OCI-LY1 (cell line): ENCODE measurements at regions not wholly inside any gene's neighbourhood (a gene's known extent, or its start where the extent isn't known, plus 50 kb on each side); places are given as distances from the start of the nearest gene placed in this dataset.

Source experiments
- H2AFZ ChIP-seq: fragments of 200-600 bp; sonication (generic), shearing (Covaris generic); 2 replicates; pipeline ENCODE4 v1.6.0; 2014; ENCODE audit warnings: antibody characterized with exemption, mild to moderate bottlenecking, low read length
- H3F3A ChIP-seq: fragments of 200-600 bp; sonication (generic), shearing (Covaris generic); 2 replicates; pipeline ENCODE4 v1.6.0; 2014; ENCODE audit warnings: mild to moderate bottlenecking, antibody characterized with exemption, low read length, moderate library complexity; ENCODE audit not compliant: insufficient read depth
- H3K27ac ChIP-seq: fragments of 200-600 bp; sonication (generic); 2 replicates; pipeline ENCODE4 v1.5.1; 2014; ENCODE audit warnings: low read length, mixed run types, mild to moderate bottlenecking, low read depth; ENCODE audit not compliant: poor library complexity, severe bottlenecking
- H3K27me3 ChIP-seq: fragments of 200-600 bp; sonication (generic); 2 replicates; pipeline ENCODE4 v1.6.0; 2014; ENCODE audit warnings: antibody characterized with exemption, mild to moderate bottlenecking, low read length, moderate library complexity; ENCODE audit not compliant: insufficient read depth
- H3K36me3 ChIP-seq: fragments of 200-600 bp; sonication (generic); 2 replicates; pipeline ENCODE4 v1.6.1; 2014; ENCODE audit warnings: mild to moderate bottlenecking, antibody characterized with exemption, low read length, moderate library complexity, mixed read lengths; ENCODE audit not compliant: insufficient read depth
- H3K4me1 ChIP-seq: fragments of 200-600 bp; sonication (generic); 2 replicates; pipeline ENCODE4 v1.5.1; 2014; ENCODE audit warnings: mild to moderate bottlenecking, low read length, moderate library complexity; ENCODE audit not compliant: insufficient read depth, severe bottlenecking
- H3K4me2 ChIP-seq: fragments of 200-600 bp; sonication (generic), shearing (Covaris generic); 2 replicates; pipeline ENCODE4 v1.6.1; 2014; ENCODE audit warnings: low read length
- H3K4me3 ChIP-seq: fragments of 200-600 bp; sonication (generic); 2 replicates; pipeline ENCODE4 v1.5.1; 2014; ENCODE audit warnings: low read length, low read depth, mild to moderate bottlenecking, mixed read lengths; ENCODE audit not compliant: poor library complexity, severe bottlenecking
- H3K79me2 ChIP-seq: fragments of 200-600 bp; shearing (Covaris generic); 2 replicates; pipeline ENCODE4 v1.6.1; 2016; ENCODE audit warnings: mixed run types, low read length, mixed read lengths; ENCODE audit not compliant: insufficient read depth
- H3K9ac ChIP-seq: fragments of 200-600 bp; sonication (generic), shearing (Covaris generic); 2 replicates; pipeline ENCODE4 v1.6.1; 2014; ENCODE audit warnings: mild to moderate bottlenecking, low read length, mixed read lengths
- H3K9me2 ChIP-seq: fragments of 200-600 bp; sonication (generic), shearing (Covaris generic); 2 replicates; pipeline ENCODE4 v1.6.1; 2014; ENCODE audit warnings: low read depth, mild to moderate bottlenecking, low read length, mixed read lengths
- H3K9me3 ChIP-seq: fragments of 200-600 bp; shearing (Covaris generic); 2 replicates; pipeline ENCODE4 v1.6.1; 2014; ENCODE audit warnings: low read length, mixed read lengths
- H4K20me1 ChIP-seq: fragments of 200-600 bp; sonication (generic), shearing (Covaris generic); 2 replicates; pipeline ENCODE4 v1.6.0; 2016; ENCODE audit warnings: mild to moderate bottlenecking, low read length; ENCODE audit not compliant: insufficient read depth
- CTCF ChIP-seq: fragments of 200-600 bp; sonication (generic), shearing (Covaris generic); IDR thresholded peaks from 2 replicates; pipeline ENCODE4 v1.5.1; 2017; ENCODE audit warnings: mild to moderate bottlenecking, antibody characterized with exemption, low read length, moderate library complexity, mixed read lengths
- EZH2 ChIP-seq: fragments of 200-600 bp; sonication (generic), shearing (Covaris generic); IDR thresholded peaks from 2 replicates; pipeline ENCODE4 v1.8.0; 2017; ENCODE audit warnings: borderline replicate concordance, mixed run types, mild to moderate bottlenecking, antibody characterized with exemption, low read length, moderate library complexity, mixed read lengths

- TF ChIP-seq CTCF (no peak), EZH2 (no peak)
- no peak overlapping the region for H3K4me2 ChIP-seq
- no peaks in the 10 kb centered on the region for H3F3A ChIP-seq
- H3K27me3 ChIP-seq, result no peaks in the 10 kb centered on the region
- no peaks in the 10 kb centered on the region for H3K9me3 ChIP-seq
- H4K20me1 ChIP-seq, result no peaks in the 10 kb centered on the region
- no peak overlapping the region for H3K27ac ChIP-seq
- no peaks in the 10 kb centered on the region for H3K36me3 ChIP-seq
- no peak overlapping the region for H3K9ac ChIP-seq
- H3K9me2 ChIP-seq, result no peaks in the 10 kb centered on the region
- H2AFZ ChIP-seq, result no peak overlapping the region
- H3K79me2 ChIP-seq, result no peaks in the 10 kb centered on the region
- no peaks in the 10 kb centered on the region for H3K4me1 ChIP-seq
- H3K4me3 ChIP-seq, result no peak overlapping the region
Observed at GRCh38 chr6:134721060-134721405, 228.9 kb downstream of the ALDH8A1 start.

GRCh38 chr6:134720353-134721059 is 229.4 kb downstream of the ALDH8A1 start:
- Histone ChIP-seq H3K4me3 (no peak overlapping the region), H2AFZ (no peak overlapping the region), H3K4me1 (no peaks in the 10 kb centered on the region), H3K27ac (no peak overlapping the region), H3K27me3 (no peaks in the 10 kb centered on the region), H3K9me2 (no peaks in the 10 kb centered on the region), H4K20me1 (no peaks in the 10 kb centered on the region), H3K9ac (no peak overlapping the region), H3K9me3 (no peaks in the 10 kb centered on the region), H3F3A (no peaks in the 10 kb centered on the region), H3K36me3 (no peaks in the 10 kb centered on the region), H3K79me2 (no peaks in the 10 kb centered on the region), H3K4me2 (no peak overlapping the region)
- TF ChIP-seq EZH2 (no peak), CTCF (no peak)

GRCh38 chr6:134719911-134720310 is 230.0 kb downstream of the ALDH8A1 start:
- Histone ChIP-seq H3K36me3 (no peaks in the 10 kb centered on the region), H3K79me2 (no peaks in the 10 kb centered on the region), H3K27me3 (no peaks in the 10 kb centered on the region), H3K4me3 (no peak overlapping the region), H3K4me2 (no peak overlapping the region), H3K9ac (no peak overlapping the region), H3K9me3 (no peaks in the 10 kb centered on the region), H2AFZ (no peak overlapping the region), H4K20me1 (no peaks in the 10 kb centered on the region), H3F3A (no peaks in the 10 kb centered on the region), H3K27ac (no peak overlapping the region), H3K9me2 (no peaks in the 10 kb centered on the region), H3K4me1 (no peaks in the 10 kb centered on the region)
- TF ChIP-seq EZH2 (no peak), CTCF (no peak)
